Colonic mucosa (tissue), 4 donors: ENCODE measurements at regions not wholly inside any gene's neighbourhood (a gene's known extent, or its start where the extent isn't known, plus 50 kb on each side); places are given as distances from the start of the nearest gene placed in this dataset.

Experiments
- DNase-seq: peaks from one replicate; pipeline ENCODE4 v3.0.0-alpha.2; 2020
- H3K27ac ChIP-seq: fragments of 200-600 bp; one replicate; pipeline ENCODE4 v1.8.0; 2021
- H3K27me3 ChIP-seq: fragments of 200-600 bp; one replicate; pipeline ENCODE4 v1.8.0; 2021
- H3K36me3 ChIP-seq: fragments of 200-600 bp; one replicate; pipeline ENCODE4 v1.8.0; 2021
- H3K4me1 ChIP-seq: fragments of 200-600 bp; one replicate; pipeline ENCODE4 v1.8.0; 2021; ENCODE audit warnings: mild to moderate bottlenecking
- H3K4me3 ChIP-seq: fragments of 200-600 bp; one replicate; pipeline ENCODE4 v1.8.0; 2021
- H3K9ac ChIP-seq, 2 donors: one replicate each; pipeline ENCODE4 v1.7.0; 2013; ENCODE audit warnings: control low read depth in 2 of 2, low read depth in 2 of 2, low read length in 2 of 2
- H3K9me3 ChIP-seq: fragments of 200-600 bp; one replicate; pipeline ENCODE4 v1.8.0; 2021
- intact Hi-C: fragments of 100-400 bp; cut with DNase I; formaldehyde crosslinking; loops from one replicate; pipeline ENCODE4 v1.14.1; 2022
- TF ChIP-seq, protein P1 (sequence below): fragments of 200-600 bp; IDR thresholded peaks from one replicate; pipeline ENCODE4 v1.8.0; 2022; ENCODE audit warnings: antibody characterized with exemption, mild to moderate bottlenecking
- donor health status: healthy.
- donor health status: DM: no; HTN: no; CAD: no.
- donor health status: DM: no; HTN: no; CAD: no.

GRCh38 chr20:52279706-52280105, 88.1 kb upstream of the ZFP64 start:
- TF ChIP-seq, protein P1, sequence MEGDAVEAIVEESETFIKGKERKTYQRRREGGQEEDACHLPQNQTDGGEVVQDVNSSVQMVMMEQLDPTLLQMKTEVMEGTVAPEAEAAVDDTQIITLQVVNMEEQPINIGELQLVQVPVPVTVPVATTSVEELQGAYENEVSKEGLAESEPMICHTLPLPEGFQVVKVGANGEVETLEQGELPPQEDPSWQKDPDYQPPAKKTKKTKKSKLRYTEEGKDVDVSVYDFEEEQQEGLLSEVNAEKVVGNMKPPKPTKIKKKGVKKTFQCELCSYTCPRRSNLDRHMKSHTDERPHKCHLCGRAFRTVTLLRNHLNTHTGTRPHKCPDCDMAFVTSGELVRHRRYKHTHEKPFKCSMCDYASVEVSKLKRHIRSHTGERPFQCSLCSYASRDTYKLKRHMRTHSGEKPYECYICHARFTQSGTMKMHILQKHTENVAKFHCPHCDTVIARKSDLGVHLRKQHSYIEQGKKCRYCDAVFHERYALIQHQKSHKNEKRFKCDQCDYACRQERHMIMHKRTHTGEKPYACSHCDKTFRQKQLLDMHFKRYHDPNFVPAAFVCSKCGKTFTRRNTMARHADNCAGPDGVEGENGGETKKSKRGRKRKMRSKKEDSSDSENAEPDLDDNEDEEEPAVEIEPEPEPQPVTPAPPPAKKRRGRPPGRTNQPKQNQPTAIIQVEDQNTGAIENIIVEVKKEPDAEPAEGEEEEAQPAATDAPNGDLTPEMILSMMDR: no peak
- H3K4me1 ChIP-seq: no peaks in the 10 kb centered on the region
- H3K36me3 ChIP-seq: no peaks in the 10 kb centered on the region
- no peak overlapping the region for H3K4me3 ChIP-seq
- no peaks in the 10 kb centered on the region for H3K27me3 ChIP-seq
- H3K9ac ChIP-seq: no peak overlapping the region
- intact Hi-C loops: no loop called here
- H3K27ac ChIP-seq: no peak overlapping the region
- DNase-seq: no peak
- H3K9me3 ChIP-seq: no peaks in the 10 kb centered on the region

- Histone ChIP-seq H3K4me1 (no peaks in the 10 kb centered on the region), H3K27me3 (no peaks in the 10 kb centered on the region), H3K36me3 (no peaks in the 10 kb centered on the region), H3K9me3 (no peaks in the 10 kb centered on the region), H3K4me3 (no peak overlapping the region), H3K27ac (no peak overlapping the region), H3K9ac (no peak overlapping the region)
- TF ChIP-seq, protein P1: no peak
- no peak for DNase-seq
- intact Hi-C loops: no loop called here
Observed at GRCh38 chr20:52275181-52275691, 83.7 kb upstream of the ZFP64 start.

- H3K27ac ChIP-seq: no peak overlapping the region
- H3K9ac ChIP-seq: no peak overlapping the region
- no peaks in the 10 kb centered on the region for H3K27me3 ChIP-seq
- no peaks in the 10 kb centered on the region for H3K4me1 ChIP-seq
- H3K9me3 ChIP-seq: no peaks in the 10 kb centered on the region
- no peak overlapping the region for H3K4me3 ChIP-seq
- intact Hi-C loops: no loop called here
- H3K36me3 ChIP-seq: no peaks in the 10 kb centered on the region
- TF ChIP-seq, protein P1: no peak
- DNase-seq: no peak
Observed at GRCh38 chr20:52270696-52271095, 79.1 kb upstream of the ZFP64 start.

GRCh38 chr20:52270001-52270606, 78.5 kb upstream of the ZFP64 start:
- no peaks in the 10 kb centered on the region for H3K9me3 ChIP-seq
- no peak for DNase-seq
- no peaks in the 10 kb centered on the region for H3K4me1 ChIP-seq
- no peaks in the 10 kb centered on the region for H3K27me3 ChIP-seq
- H3K36me3 ChIP-seq: no peaks in the 10 kb centered on the region
- H3K9ac ChIP-seq: no peak overlapping the region
- intact Hi-C loops: no loop called here
- H3K27ac ChIP-seq: no peak overlapping the region
- no peak overlapping the region for H3K4me3 ChIP-seq
- TF ChIP-seq, protein P1: no peak

DNA sequence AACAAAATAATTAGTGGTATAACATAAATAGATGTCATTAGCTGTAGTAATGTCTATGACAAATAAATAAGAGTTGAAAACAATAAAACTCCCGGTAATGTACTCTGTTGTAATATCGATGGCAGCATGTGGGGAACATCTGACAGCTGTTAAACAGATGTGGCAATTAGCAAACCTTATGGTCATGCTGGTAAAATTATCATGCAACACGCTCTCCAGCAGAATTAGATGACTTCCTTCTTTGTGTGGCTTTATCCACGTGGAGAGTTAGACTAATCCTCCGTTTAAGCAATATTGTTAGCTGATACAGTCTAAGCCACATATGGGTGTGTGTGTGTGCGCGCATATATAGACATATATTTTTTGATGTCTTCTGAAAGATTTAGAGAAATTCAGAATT, 77.7 kb upstream of the ZFP64 start:
- H3K9ac ChIP-seq: no peak overlapping the region

More for the DNA sequence above, 77.7 kb upstream of the ZFP64 start:
- Histone ChIP-seq H3K27ac (no peak overlapping the region), H3K4me1 (no peaks in the 10 kb centered on the region), H3K36me3 (no peaks in the 10 kb centered on the region), H3K9me3 (no peaks in the 10 kb centered on the region), H3K4me3 (no peak overlapping the region), H3K27me3 (no peaks in the 10 kb centered on the region)
- TF ChIP-seq, protein P1: no peak
- intact Hi-C loops: no loop called here
- no peak for DNase-seq
